ENCODE measurements at regions not wholly inside any gene's neighbourhood (a gene's known extent, or its start where the extent isn't known, plus 50 kb on each side); places are given as distances from the start of the nearest gene placed in this dataset.

- in situ Hi-C loops (cut with HindIII; ENCODE audit: low sequenced_read_pairs) = no loop called here
- DNase-seq (ENCODE audit: low read depth) = no peak
- TF ChIP-seq CTCF (IDR thresholded peaks at IDR 0.05; ENCODE audit: low read depth, low read length, missing control alignments) = no peak
- no peak overlapping the region for H3K4me3 ChIP-seq (ENCODE audit: low read depth, low read length)
Measured at GRCh38 chr9:32869404-32869803, 86.1 kb downstream of the TMEM215 start.

- no peak overlapping the region for H3K4me3 ChIP-seq (ENCODE audit: low read depth, low read length)
- DNase-seq (ENCODE audit: low read depth) = no peak
- no peak for TF ChIP-seq CTCF (IDR thresholded peaks at IDR 0.05; ENCODE audit: low read depth, low read length, missing control alignments)
- in situ Hi-C loops (cut with HindIII; ENCODE audit: low sequenced_read_pairs) = no loop called here
Measured at GRCh38 chr9:32873131-32873530, 89.8 kb downstream of the TMEM215 start.

GRCh38 chr9:32873553-32873952, 90.2 kb downstream of the TMEM215 start:
- in situ Hi-C loops (cut with HindIII; ENCODE audit: low sequenced_read_pairs) = no loop called here

GRCh38 chr9:32875242-32875641, 91.9 kb downstream of the TMEM215 start:
- no peak for TF ChIP-seq CTCF (IDR thresholded peaks at IDR 0.05; ENCODE audit: low read depth, low read length, missing control alignments)
- in situ Hi-C loops (cut with HindIII; ENCODE audit: low sequenced_read_pairs) = no loop called here
- H3K4me3 ChIP-seq (ENCODE audit: low read depth, low read length) = no peak overlapping the region
- DNase-seq (ENCODE audit: low read depth) = no peak

More at GRCh38 chr9:32873553-32873952, 90.2 kb downstream of the TMEM215 start:
- DNase-seq (ENCODE audit: low read depth) = no peak
- no peak overlapping the region for H3K4me3 ChIP-seq (ENCODE audit: low read depth, low read length)
- no peak for TF ChIP-seq CTCF (IDR thresholded peaks at IDR 0.05; ENCODE audit: low read depth, low read length, missing control alignments)

GRCh38 chr9:32875748-32876147, 92.4 kb downstream of the TMEM215 start:
- no peak for TF ChIP-seq CTCF (IDR thresholded peaks at IDR 0.05; ENCODE audit: low read depth, low read length, missing control alignments)
- in situ Hi-C loops (cut with HindIII; ENCODE audit: low sequenced_read_pairs) = no loop called here

GRCh38 chr9:32877103-32877502, 93.8 kb downstream of the TMEM215 start:
- in situ Hi-C loops (cut with HindIII; ENCODE audit: low sequenced_read_pairs) = no loop called here
- no peak for TF ChIP-seq CTCF (IDR thresholded peaks at IDR 0.05; ENCODE audit: low read depth, low read length, missing control alignments)
- DNase-seq (ENCODE audit: low read depth) = no peak
- H3K4me3 ChIP-seq (ENCODE audit: low read depth, low read length) = no peak overlapping the region

More at GRCh38 chr9:32875748-32876147, 92.4 kb downstream of the TMEM215 start:
- no peak for DNase-seq (ENCODE audit: low read depth)
- no peak overlapping the region for H3K4me3 ChIP-seq (ENCODE audit: low read depth, low read length)
